IPS DF 4.7 (cell line): ENCODE measurements at regions not wholly inside any gene's neighbourhood (a gene's known extent, or its start where the extent isn't known, plus 50 kb on each side); places are given as distances from the start of the nearest gene placed in this dataset.
"Not testable (repeated sequence)": the region's sequence is repeated elsewhere in the genome, so short reads cannot be mapped to it uniquely, and the experiment has no call there.

Experiments
- DNase-seq: peaks from one replicate; pipeline ENCODE4 v3.0.0-alpha.2; 2013; ENCODE audit warnings: low spot score; ENCODE audit errors: extremely low read depth

DNA sequence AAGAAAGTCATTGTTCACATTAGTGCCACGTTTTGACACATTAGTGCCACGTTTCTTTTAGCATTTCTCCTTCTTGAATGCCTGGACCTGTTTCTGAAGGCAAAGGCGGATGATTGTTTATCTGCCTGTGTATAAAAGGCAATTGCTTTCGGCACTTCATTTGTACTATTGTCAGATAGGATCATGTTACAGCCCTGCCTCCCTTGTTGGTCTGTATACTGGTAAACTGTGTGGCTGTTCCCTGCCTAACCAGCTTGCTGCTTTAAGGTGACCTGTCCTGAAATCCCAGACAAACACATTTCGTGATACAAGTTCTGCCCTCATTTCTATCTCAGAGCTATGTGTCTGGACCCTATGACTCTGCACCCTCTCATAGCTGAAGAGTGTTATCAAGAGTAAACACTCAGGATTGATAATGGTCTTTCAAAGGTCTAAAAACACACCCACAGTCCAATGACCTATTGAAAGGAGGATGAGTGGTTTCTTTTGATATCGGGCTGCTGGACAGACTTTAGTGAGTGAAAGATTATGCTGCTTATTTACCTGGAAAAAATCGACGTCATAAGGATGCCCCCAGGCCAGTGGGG lies 276.3 kb upstream of the MCTP2 start:
- no peak for DNase-seq

DNA sequence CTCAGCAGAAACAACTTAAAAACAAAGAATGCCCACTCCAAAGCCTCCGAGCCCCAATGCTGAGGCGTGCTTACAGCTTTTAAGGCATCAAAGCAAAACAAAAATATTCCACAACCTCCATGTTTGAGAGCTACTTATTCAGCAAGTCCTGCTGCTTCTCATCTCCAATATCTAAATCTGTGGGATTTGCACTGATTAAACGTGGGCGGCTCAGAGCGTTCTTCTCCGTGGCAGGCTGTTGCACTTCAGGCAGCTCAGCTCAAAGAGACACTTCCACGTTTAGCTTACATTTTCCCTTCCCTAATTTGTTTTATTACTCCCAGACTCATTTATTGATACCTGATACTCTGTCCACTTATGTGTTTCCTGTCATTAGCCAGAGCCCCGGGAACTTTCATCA lies 282.6 kb upstream of the MCTP2 start:
- DNase-seq = no peak

DNA sequence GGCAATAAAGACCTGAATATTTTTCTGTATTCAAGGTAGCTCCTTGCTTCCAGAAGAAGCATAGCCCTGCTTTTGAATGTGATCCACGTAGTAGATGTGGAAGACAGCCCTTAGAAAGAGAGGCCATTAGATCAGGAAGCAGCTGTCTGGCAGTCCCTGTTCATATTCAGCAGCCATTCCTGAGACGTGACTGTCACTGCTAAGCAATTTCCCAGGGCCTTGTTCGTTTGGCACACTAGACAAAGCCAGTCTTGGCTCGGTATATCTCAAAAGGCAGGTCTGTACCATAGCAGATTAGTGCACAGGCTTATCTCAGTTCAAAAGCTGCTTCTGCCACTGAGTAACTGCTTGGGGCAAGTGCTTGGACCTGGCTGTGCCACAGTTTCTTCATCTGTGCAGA lies 287.8 kb upstream of the MCTP2 start:
- DNase-seq = no peak

DNA sequence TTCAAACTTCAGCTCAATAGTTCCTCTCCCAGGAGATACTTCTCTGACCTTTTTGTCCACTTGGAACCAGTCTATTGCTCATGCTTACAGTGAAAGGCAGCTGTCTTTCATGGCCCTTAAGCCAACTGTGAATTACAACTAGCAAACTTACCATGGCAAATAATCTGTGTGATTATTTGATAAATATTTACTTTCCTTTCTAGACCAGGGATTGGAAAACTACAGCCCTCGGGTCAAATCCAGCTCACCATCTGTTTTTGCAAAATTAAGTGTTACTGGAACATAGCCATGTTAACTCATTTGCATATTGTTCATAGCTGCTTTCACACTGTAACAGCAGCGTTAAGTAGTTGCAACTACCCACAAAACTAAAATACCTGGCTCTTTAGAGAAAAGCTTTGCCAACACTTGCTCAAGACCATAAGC lies 289.1 kb upstream of the MCTP2 start:
- DNase-seq = no peak

DNA sequence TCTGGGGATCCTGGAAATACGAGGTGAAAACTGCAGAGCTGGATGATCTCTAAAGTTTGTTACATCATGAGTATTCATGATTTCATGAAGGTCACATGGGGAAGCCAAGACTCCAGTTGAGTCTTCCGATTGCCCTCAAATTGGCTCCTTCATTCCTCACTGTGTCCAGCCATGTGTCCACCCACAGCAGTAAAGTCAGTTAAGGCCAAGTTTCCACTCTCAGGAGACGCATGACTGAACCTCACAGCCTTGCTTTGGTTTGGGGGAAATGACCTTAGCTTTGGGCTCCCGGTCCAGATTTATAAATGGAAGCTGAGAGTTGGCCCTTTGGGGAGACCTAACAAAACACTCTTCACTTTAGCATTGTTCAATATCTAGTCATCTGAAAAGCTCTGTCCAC lies 289.7 kb upstream of the MCTP2 start:
- DNase-seq = no peak

DNA sequence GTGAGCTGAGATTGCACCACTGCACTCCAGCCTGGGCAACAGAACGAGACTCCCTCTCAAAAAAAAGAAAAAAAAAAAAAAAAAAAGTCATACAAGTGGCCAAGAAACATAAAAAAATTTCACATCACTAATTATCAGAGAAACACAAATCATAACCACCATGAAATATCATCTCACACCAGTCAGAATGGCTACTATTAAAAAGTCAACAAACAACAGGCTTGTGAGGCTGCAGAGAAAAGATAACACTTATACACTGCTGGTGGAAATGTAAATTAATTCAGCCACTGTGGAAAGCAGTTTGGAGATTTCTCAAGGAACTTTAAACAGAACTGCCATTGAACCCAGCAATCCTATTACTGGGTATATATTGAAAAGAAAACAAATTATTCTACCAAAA lies 291.1 kb upstream of the MCTP2 start:
- DNase-seq = no peak

DNA sequence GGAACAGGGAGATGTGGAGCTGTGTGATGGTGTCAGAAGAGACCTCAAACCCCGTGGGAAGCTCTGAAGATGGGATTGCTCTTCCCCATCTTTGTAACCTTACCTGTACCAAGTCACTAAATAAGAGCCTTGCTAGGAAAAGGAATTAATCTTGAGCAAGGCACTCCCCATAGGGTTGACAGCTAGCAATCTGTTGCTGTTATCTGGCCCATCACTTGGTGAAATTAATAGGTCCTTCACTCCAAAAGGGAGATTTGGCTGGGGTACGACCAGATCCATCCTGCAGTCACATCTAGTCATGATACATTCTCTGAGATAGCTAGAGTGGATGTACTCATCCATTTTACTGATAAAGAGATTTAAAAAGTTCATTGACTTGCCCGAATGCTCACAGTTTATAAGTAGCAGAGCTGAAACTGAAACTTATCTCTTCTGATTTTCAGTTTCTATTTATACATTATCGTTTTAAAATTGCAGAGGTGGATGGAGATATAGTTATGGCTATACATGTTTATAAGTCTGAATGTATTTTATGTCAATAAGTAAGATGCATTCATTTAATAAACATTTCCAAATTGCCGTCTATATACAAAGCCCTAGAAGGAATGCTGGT lies 299.1 kb upstream of the MCTP2 start:
- DNase-seq = no peak

DNA sequence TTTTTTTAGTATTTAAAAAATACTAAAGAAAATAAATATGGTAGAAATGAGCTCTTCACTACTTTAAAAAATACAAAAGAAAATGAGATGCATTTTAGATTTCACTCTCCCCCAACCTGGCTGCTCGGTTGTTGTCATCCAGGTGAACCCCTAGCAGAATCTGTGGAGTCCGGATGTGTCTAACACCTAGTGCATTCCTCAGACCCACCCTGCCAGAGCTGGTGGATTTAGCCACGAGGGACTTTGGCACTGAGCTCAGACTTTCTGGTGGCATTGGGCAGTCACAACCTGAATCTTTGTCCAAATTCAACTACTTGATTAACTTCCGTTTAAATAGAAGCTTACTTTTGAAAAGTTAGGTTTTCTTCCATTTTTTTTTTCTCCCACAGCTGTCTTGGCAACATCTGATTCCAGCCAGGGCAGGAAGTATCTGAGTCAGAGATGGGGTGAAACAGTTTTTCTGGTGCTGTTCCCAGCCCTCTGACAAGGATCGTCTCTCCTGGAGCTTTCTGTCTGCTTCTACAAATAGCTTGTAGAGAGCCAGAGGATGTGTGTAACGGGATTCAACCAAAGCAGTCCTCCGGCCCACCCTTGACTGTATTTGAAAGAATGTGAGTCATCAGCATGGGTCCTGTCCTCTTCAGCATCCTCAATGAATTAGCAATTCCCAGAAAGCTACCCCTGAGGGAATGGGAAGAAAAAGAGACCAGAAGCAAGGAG lies 301.8 kb upstream of the MCTP2 start:
- DNase-seq = no peak

DNA sequence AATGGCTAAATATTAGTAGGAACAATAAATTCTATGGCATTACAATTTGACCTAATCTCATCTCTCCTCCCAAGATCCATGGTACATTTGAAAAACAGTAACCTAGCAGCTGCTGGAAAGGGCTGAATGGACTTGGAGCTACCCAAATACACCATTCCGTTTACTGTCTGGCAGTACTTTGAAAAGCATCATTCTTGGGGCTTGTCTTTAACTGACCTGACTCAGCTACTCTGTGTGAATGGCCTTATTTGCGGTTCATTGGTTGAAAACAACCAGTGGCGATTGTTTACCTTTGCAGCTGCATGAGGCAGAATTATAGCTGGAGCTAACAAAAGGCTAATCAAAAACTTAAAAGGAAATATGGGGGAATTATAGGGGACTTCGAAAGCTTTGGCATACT lies 311.2 kb upstream of the MCTP2 start:
- DNase-seq = no peak

DNA sequence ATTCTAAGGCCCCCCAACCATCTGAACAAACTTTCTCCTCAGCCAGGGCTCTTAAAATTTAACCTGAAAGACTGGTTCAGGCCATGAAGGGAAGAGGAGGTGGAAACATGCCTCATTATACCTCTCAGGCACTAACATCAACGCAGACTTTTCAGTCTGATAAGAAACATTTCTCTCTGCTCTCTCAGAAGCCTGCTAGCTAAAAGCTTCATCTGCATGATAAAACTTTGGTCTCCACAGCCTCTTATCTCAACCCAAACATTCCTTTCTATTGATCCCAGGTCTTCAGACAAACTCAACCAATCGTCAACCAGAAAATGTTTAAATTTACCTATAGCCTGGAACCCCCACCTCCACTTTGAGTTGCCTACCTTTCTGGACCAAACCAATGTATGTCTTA lies 312.6 kb upstream of the MCTP2 start:
- DNase-seq = not testable (repeated sequence)

DNA sequence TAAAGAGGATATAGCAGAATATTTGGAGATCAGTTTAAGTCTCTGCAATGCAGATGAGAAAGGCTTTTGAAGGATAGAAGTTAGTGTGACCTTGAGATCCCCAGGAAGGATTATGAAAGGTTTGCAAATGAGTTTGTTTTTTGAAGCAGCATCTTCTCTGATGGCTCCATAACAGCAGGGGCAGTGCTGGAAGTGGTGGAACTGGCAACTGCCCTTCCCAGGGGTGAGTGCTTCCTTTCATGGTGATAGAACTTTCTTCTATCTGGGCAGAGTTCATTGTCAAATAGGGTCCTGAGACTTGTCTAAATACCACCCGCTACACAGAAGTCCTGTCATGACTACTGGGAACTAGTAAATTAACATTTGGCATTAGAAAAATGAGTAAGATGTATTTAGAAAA lies 314.2 kb upstream of the MCTP2 start:
- DNase-seq = no peak

DNA sequence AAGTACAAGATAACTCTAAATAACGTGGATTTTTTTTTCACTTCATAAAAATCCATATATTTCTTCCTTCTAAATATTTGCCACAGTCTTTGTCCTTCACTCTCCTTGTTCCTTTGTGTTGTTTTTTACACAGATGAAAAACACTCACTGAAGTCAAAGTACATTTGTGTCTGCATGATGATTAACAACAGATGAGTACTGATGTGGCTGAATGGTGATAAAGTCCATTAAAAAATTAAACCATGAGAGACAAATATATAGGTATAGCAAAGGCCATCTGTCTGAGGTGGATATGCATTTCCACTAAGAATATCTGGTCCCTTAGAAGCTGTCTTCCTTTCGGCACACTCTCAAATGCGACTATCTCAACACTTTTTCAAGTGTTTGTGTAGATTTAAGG lies 317.5 kb upstream of the MCTP2 start:
- DNase-seq = no peak

DNA sequence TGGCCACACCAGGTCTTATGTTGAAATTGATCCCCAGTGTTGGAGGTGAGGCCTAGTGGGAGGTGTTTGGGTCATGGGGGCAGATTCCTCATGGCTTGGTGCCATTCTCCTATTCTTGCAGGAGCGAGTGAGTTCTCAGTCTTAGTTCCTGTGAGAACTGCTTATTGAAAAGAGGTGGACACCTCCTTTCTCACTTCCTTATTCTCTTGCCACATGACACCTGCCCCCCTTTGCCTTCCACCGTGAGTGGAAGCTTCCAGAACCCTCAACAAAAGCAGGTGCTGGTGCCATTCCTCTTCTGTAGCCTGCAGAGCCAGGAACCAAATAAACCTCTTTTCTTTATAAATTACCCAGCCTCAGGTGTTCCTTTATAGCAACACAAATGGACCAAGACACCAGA lies 318.1 kb upstream of the MCTP2 start:
- no peak for DNase-seq

DNA sequence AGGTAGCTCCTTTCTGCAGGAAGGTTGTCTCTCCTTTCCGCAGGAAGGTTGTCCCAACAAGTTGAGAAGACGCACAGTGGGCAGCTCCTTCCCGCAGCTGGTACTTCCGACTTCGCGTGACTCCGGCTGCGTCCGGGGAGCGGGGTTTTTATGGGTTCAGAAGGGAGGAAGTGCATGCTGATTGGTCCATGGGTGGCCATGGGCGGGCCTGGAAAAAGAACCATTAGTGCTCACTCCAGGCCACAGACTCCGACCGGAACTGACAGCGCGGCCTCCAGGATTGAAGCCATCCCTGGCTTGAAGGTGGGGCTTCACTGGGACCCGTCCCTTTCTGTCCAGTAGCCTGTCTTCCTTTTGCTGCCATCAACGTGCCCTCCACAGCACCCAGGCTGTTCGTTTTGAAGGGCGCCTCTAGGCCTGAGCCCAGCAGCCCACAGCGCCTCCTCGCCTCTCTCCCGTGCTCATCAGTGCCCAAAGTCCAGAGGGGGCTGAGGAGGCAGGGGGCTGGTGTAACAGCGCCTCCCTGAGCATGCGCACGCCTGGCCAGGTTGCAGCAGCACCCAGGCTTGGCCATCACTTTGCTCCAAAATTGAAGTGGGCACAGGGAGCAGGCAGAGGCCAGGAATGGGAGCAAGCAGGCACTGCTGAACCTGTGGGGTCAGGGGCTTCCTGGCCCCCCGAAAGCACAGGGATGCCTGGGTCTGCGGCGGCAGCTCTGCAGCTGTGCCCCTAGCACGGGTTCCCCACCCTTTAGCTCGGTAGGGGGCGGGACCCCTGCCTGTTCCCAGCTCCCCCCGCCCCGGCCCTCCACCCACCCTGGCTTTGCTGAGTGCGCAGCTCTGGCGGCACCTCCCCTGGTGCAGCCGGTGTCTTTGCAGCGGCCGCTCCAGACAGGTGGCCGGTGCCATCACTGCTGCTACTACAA lies 330.6 kb upstream of the MCTP2 start:
- no peak for DNase-seq

DNA sequence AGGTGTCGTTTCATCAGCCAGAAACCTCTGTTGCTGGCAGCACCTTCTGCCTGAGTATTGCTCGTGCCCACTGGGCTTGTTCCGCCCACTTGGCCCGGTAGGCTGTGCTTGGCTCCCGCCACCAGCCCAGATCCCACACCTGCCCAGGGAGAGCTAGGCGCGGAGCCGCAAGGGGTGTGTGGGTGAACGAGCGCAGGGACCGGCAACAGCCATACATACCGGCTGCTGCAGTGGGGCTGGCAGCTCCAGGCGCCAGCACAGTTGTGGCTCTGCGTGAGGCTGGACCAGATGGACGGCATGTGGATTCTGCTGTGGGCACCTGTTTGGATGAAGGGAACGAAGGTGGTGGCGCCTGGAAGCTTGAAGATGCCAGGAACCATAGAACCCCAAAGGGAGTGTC lies 331.5 kb upstream of the MCTP2 start:
- DNase-seq = no peak

DNA sequence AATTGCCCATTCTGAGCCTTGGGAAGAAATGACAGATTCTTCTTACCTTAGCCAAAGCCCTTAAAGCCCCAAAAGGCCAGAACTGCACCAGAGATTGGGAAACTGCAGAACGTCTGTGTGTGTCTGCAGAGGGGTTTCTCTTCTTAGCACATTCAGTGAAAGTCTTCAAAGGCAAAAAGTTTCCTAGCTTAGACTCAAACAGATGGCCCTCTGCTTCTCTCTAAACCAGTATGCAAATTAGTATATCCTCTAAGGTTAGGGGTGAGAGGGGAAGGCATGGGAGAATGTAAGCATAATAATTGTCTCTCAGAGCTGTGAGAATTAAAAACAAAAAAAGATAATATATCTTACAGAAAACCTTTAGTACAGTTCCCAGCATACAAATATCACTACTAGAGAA lies 334.0 kb upstream of the MCTP2 start:
- DNase-seq = no peak

DNA sequence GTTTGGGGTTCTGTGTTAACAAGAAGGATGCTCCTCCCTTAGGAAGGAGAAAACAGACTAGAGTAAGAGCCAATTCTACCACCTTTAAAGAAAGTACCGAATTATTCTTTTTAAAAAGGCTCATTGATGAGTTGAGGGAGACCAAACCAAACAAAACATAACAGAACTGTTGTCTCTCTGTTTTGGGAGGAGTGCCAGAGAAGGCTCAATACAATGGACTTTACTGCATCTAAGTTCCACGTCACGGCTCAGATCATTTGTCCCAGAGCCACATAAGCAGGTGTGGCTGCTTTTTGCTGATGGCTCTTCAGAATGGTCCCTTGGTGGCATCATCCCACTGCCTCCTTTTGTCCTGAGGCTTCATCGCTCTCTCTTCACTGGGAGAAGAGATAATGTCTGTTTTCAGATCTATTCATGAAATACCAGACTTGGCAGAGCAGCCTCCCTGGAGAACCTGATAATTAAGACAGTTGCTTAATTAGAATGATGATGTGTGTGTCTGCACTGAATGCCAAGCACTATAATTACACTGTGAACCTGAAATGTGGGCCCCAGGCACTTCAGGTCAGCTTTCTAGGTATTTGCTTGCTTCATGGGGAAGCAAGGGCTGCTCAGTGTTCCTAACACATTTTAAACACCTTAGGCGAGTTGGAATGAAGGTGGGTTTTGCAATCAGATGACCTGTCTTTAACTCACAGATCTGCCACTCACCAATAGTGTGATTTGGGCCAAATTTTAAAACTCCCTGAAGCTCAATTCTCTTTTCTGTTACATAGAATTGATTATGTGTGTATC lies 335.2 kb upstream of the MCTP2 start:
- DNase-seq = no peak

DNA sequence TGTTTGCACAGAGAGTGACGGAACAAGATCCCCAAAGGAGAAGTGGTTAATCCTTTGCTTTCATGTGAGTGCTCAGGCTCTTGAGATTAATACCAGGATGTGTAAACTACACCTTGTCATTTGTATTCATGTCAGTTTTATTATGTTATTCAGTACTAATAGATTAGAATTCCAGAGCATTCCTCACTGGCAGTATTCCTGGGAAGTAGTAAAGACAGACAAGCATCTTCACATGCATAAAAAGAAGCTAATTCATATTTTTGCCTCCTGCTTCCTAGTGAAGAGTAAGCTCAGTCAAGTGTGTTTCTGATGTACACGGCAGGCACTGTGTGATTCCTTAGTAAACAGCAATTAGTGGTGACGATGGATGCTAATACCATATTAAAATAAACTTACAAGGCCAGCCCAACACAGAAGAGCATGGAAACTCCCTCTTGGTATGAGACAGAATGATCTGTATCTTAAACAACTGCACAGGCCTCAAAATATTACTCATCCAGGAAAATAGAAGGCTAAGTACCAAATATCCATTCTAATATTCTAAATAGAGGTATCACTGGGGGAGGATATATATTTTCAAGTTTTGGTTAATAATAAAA lies 336.8 kb upstream of the MCTP2 start:
- no peak for DNase-seq

DNA sequence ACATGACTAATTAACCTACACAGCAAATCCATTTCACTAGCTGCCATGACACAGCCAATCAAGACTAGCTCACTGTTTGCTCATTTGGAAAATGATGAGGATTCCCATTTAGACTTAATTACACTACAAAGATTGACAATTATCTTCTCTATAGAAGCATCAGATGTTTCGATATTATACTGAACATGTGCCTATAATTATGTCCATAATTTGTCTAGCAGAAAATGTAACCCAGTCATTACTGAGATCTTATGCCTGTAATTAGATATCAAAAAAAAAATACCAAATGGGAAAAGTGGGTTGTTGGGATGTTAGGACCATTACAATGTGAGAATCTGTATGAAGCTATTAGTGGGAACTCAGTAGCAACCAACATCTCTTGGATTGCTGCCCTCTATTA lies 344.2 kb upstream of the MCTP2 start:
- no peak for DNase-seq

DNA sequence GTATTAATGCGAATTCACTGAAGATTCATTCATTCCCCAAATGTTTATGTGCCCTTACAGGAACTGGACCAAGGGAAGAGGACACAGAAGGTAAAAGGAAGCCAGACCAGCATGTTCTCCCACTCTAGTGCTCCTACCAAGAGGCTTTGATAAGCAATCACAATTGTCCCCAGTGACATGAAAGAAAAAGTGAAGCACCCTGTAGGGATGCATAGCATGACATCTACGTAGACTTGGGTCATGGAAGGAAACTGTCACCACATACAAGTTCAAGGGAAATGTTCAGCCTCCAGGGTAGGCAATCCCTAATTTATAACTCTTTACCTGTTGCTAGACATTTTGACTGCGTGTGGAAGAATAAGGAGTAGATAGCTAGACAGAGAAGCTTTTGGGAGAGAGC lies 348.6 kb upstream of the MCTP2 start:
- no peak for DNase-seq

DNA sequence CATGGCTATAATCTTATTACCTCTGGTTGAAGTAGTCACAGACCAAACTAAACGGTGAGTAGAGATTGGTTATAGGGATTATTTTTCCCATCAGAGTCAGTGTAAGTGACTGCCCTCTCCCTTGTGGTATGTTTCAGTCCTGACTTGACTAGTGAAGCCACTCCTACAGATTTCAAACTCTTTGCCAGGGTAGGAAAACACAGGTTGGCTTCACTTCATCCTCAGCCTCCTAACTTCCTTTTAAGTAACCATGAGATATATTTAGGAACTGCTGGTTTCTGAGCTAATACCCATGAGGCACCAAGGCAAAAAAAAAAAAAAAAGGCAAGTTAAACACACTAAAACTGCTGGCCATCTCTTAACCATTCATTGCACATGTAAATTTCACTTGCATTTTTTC lies 349.2 kb upstream of the MCTP2 start:
- DNase-seq = no peak
